ENCODE measurements at regions not wholly inside any gene's neighbourhood (a gene's known extent, or its start where the extent isn't known, plus 50 kb on each side); places are given as distances from the start of the nearest gene placed in this dataset.

- no peaks in the 10 kb centered on the region for H3F3A ChIP-seq (ENCODE audit: control insufficient read depth, insufficient read depth)
- no peaks in the 10 kb centered on the region for H3K9me2 ChIP-seq (replicated peaks; ENCODE audit: control insufficient read depth, low read length)
- no peaks in the 10 kb centered on the region for H3K4me1 ChIP-seq (ENCODE audit: control insufficient read depth, low read length)
- H3K79me2 ChIP-seq (ENCODE audit: control insufficient read depth, low read length) = no peaks in the 10 kb centered on the region
- no peak for TF ChIP-seq CTCF (IDR thresholded peaks at IDR 0.05; ENCODE audit: low read depth, low read length, poor library complexity, severe bottlenecking)
- no peak for TF ChIP-seq EZH2phosphoT487 (IDR thresholded peaks at IDR 0.05; ENCODE audit: borderline replicate concordance, low read length)
- H3K4me2 ChIP-seq (ENCODE audit: low read length) = no peak overlapping the region
- H3K27me3 ChIP-seq (ENCODE audit: control insufficient read depth, low read length) = no peaks in the 10 kb centered on the region
- H4K20me1 ChIP-seq (ENCODE audit: control insufficient read depth, insufficient read depth, low read depth, low read length) = no peaks in the 10 kb centered on the region
- no peak overlapping the region for H3K27ac ChIP-seq (ENCODE audit: low read depth, low read length)
- H3K9me3 ChIP-seq (ENCODE audit: control insufficient read depth, insufficient read depth, low read length) = no peaks in the 10 kb centered on the region
- H3K36me3 ChIP-seq (ENCODE audit: control insufficient read depth, low read length) = no peaks in the 10 kb centered on the region
- no peak overlapping the region for H3K4me3 ChIP-seq (ENCODE audit: low read length)
Measured at GRCh38 chr6:101259505-101259904, 134.0 kb upstream of the GRIK2 start.

- H3K4me2 ChIP-seq (ENCODE audit: low read length) = no peak overlapping the region
- no peaks in the 10 kb centered on the region for H3K36me3 ChIP-seq (ENCODE audit: control insufficient read depth, low read length)
- no peaks in the 10 kb centered on the region for H3K9me2 ChIP-seq (replicated peaks; ENCODE audit: control insufficient read depth, low read length)
- no peaks in the 10 kb centered on the region for H4K20me1 ChIP-seq (ENCODE audit: control insufficient read depth, insufficient read depth, low read depth, low read length)
- H3K27me3 ChIP-seq (ENCODE audit: control insufficient read depth, low read length) = no peaks in the 10 kb centered on the region
- no peak overlapping the region for H3K4me3 ChIP-seq (ENCODE audit: low read length)
- TF ChIP-seq EZH2phosphoT487 (IDR thresholded peaks at IDR 0.05; ENCODE audit: borderline replicate concordance, low read length) = no peak
- TF ChIP-seq CTCF (IDR thresholded peaks at IDR 0.05; ENCODE audit: low read depth, low read length, poor library complexity, severe bottlenecking) = no peak
- no peaks in the 10 kb centered on the region for H3K4me1 ChIP-seq (ENCODE audit: control insufficient read depth, low read length)
- no peaks in the 10 kb centered on the region for H3K9me3 ChIP-seq (ENCODE audit: control insufficient read depth, insufficient read depth, low read length)
- H3K27ac ChIP-seq (ENCODE audit: low read depth, low read length) = no peak overlapping the region
- H3K79me2 ChIP-seq (ENCODE audit: control insufficient read depth, low read length) = no peaks in the 10 kb centered on the region
- H3F3A ChIP-seq (ENCODE audit: control insufficient read depth, insufficient read depth) = no peaks in the 10 kb centered on the region
Measured at GRCh38 chr6:101263596-101263995, 129.9 kb upstream of the GRIK2 start.

GRCh38 chr6:101266063-101266462 lies 127.4 kb upstream of the GRIK2 start:
- H3K27me3 ChIP-seq (ENCODE audit: control insufficient read depth, low read length) = no peaks in the 10 kb centered on the region
- no peak overlapping the region for H3K27ac ChIP-seq (ENCODE audit: low read depth, low read length)
- no peak overlapping the region for H3K4me3 ChIP-seq (ENCODE audit: low read length)
- H3K9me3 ChIP-seq (ENCODE audit: control insufficient read depth, insufficient read depth, low read length) = no peaks in the 10 kb centered on the region
- no peaks in the 10 kb centered on the region for H4K20me1 ChIP-seq (ENCODE audit: control insufficient read depth, insufficient read depth, low read depth, low read length)
- no peaks in the 10 kb centered on the region for H3K79me2 ChIP-seq (ENCODE audit: control insufficient read depth, low read length)
- H3K4me2 ChIP-seq (ENCODE audit: low read length) = no peak overlapping the region
- no peaks in the 10 kb centered on the region for H3K9me2 ChIP-seq (replicated peaks; ENCODE audit: control insufficient read depth, low read length)
- no peaks in the 10 kb centered on the region for H3K4me1 ChIP-seq (ENCODE audit: control insufficient read depth, low read length)
- H3K36me3 ChIP-seq (ENCODE audit: control insufficient read depth, low read length) = no peaks in the 10 kb centered on the region
- no peak for TF ChIP-seq EZH2phosphoT487 (IDR thresholded peaks at IDR 0.05; ENCODE audit: borderline replicate concordance, low read length)
- TF ChIP-seq CTCF (IDR thresholded peaks at IDR 0.05; ENCODE audit: low read depth, low read length, poor library complexity, severe bottlenecking) = no peak
- H3F3A ChIP-seq (ENCODE audit: control insufficient read depth, insufficient read depth) = no peaks in the 10 kb centered on the region

- no peak overlapping the region for H3K4me2 ChIP-seq (ENCODE audit: low read length)
- no peak for TF ChIP-seq EZH2phosphoT487 (IDR thresholded peaks at IDR 0.05; ENCODE audit: borderline replicate concordance, low read length)
- TF ChIP-seq CTCF (IDR thresholded peaks at IDR 0.05; ENCODE audit: low read depth, low read length, poor library complexity, severe bottlenecking) = no peak
- no peaks in the 10 kb centered on the region for H3K9me3 ChIP-seq (ENCODE audit: control insufficient read depth, insufficient read depth, low read length)
- H4K20me1 ChIP-seq (ENCODE audit: control insufficient read depth, insufficient read depth, low read depth, low read length) = no peaks in the 10 kb centered on the region
- no peaks in the 10 kb centered on the region for H3K36me3 ChIP-seq (ENCODE audit: control insufficient read depth, low read length)
- H3K27ac ChIP-seq (ENCODE audit: low read depth, low read length) = no peak overlapping the region
- H3K4me3 ChIP-seq (ENCODE audit: low read length) = no peak overlapping the region
- H3F3A ChIP-seq (ENCODE audit: control insufficient read depth, insufficient read depth) = no peaks in the 10 kb centered on the region
- H3K79me2 ChIP-seq (ENCODE audit: control insufficient read depth, low read length) = no peaks in the 10 kb centered on the region
- H3K4me1 ChIP-seq (ENCODE audit: control insufficient read depth, low read length) = no peaks in the 10 kb centered on the region
- no peaks in the 10 kb centered on the region for H3K27me3 ChIP-seq (ENCODE audit: control insufficient read depth, low read length)
- H3K9me2 ChIP-seq (replicated peaks; ENCODE audit: control insufficient read depth, low read length) = no peaks in the 10 kb centered on the region
Measured at GRCh38 chr6:101268541-101268940, 125.0 kb upstream of the GRIK2 start.
